Muscle of back (tissue), 3 donors: ENCODE measurements at regions not wholly inside any gene's neighbourhood (a gene's known extent, or its start where the extent isn't known, plus 50 kb on each side); places are given as distances from the start of the nearest gene placed in this dataset.
A peak's percentile ranks its signal among the peaks of the same experiment; 100 is the strongest.

ENCODE experiments used
- DNase-seq, 3 donors: peaks; one replicate each; pipeline versions ENCODE4 v3.0.0 to v3.0.0-alpha.2; 2013

GRCh38 chr10:29114141-29114540 lies 174.7 kb upstream of the LYZL1 start:
- DNase-seq: no peak

- DNase-seq: no peak
Observed at GRCh38 chr10:29117781-29118180, 171.1 kb upstream of the LYZL1 start.

GRCh38 chr10:29119374-29119773 lies 169.5 kb upstream of the LYZL1 start:
- DNase-seq: no peak

GRCh38 chr10:29120216-29120615 lies 168.7 kb upstream of the LYZL1 start:
- DNase-seq: no peak

- no peak for DNase-seq
Observed at GRCh38 chr10:29124864-29125263, 164.0 kb upstream of the LYZL1 start.

GRCh38 chr10:29127037-29127700 lies 161.7 kb upstream of the LYZL1 start:
- DNase-seq: no peak

- no peak for DNase-seq
Observed at GRCh38 chr10:29127731-29128130, 161.1 kb upstream of the LYZL1 start.

- peak in 1 of 3 donors; percentile 19 for DNase-seq
Observed at GRCh38 chr10:29130190-29130673, 158.6 kb upstream of the LYZL1 start.

- DNase-seq: no peak
Observed at GRCh38 chr10:29131952-29132547, 156.8 kb upstream of the LYZL1 start.

GRCh38 chr10:29132551-29133111 lies 156.2 kb upstream of the LYZL1 start:
- no peak for DNase-seq

GRCh38 chr10:29135337-29135736 lies 153.5 kb upstream of the LYZL1 start:
- DNase-seq: no peak

- no peak for DNase-seq
Observed at GRCh38 chr10:29136411-29136810, 152.5 kb upstream of the LYZL1 start.

GRCh38 chr10:29140151-29140550 lies 148.7 kb upstream of the LYZL1 start:
- DNase-seq: no peak

GRCh38 chr10:29140991-29141390 lies 147.9 kb upstream of the LYZL1 start:
- DNase-seq: peak in 1 of 3 donors; percentile 84

GRCh38 chr10:29141761-29142160 lies 147.1 kb upstream of the LYZL1 start:
- DNase-seq: no peak

GRCh38 chr10:29142516-29143314 lies 146.2 kb upstream of the LYZL1 start:
- no peak for DNase-seq

GRCh38 chr10:29144126-29144525 lies 144.7 kb upstream of the LYZL1 start:
- no peak for DNase-seq

- no peak for DNase-seq
Observed at GRCh38 chr10:29146311-29147100, 142.4 kb upstream of the LYZL1 start.

- DNase-seq: peak in 2 of 3 donors; percentile 11 to 16
Observed at GRCh38 chr10:29150010-29150409, 138.9 kb upstream of the LYZL1 start.

GRCh38 chr10:29151005-29151404 lies 137.9 kb upstream of the LYZL1 start:
- no peak for DNase-seq

- no peak for DNase-seq
Observed at GRCh38 chr10:29157321-29157720, 131.5 kb upstream of the LYZL1 start.

- DNase-seq: no peak
Observed at GRCh38 chr10:29158066-29158465, 130.8 kb upstream of the LYZL1 start.
